HUDEP-2 (cell line): ENCODE measurements at regions not wholly inside any gene's neighbourhood (a gene's known extent, or its start where the extent isn't known, plus 50 kb on each side); places are given as distances from the start of the nearest gene placed in this dataset.
"Not testable (repeated sequence)": the region's sequence is repeated elsewhere in the genome, so short reads cannot be mapped to it uniquely, and the experiment has no call there.

Experiments
- DNase-seq, 76 experiments: peaks; one replicate each; lab custom pipeline; 2025; ENCODE audit not compliant: unreplicated experiment in 76 of 76; lab: John Stamatoyannopoulos, UW

DNA sequence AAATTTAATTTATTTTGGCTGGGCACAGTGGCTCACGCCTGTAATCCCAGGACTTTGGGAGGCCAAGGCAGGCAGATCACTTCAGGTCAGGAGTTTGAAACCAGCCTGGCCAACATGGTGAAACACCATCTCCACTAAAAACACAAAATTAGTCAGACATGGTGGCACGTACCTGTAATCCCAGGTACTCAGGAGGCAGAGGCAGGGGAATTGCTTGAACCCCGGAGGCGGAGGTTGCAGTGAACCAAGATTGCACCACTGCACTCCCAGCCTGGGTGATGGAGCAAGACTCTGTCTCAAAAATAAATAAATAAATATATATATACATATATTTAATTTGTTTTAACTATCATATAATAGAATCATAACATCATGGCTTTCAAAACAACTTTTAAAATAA is 482.1 kb upstream of the AUTS2 start:
- DNase-seq = not testable (repeated sequence)

DNA sequence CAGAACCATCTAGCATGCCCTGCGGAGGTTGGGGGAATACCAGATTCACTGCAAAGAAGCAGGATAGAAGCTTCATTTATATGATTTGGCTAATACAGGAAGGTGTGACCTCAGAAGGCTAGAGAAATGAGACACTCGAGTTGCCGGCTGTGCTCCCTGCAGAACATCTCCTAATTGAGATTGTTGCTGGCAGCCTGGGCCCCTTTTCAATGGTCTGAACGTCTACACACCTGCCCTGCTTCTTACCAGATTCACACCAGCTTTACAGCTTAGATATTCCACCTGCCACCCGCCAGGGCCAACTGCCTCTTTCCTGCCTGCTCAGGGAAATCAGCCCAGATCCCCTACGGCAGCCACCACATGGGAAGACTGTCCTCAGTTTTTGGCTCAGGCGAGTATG is 475.3 kb upstream of the AUTS2 start:
- DNase-seq = no peak

GRCh38 chr7:69126896-69127479 is 471.3 kb upstream of the AUTS2 start:
- no peak for DNase-seq

GRCh38 chr7:69129524-69129923 is 468.8 kb upstream of the AUTS2 start:
- DNase-seq = no peak

DNA sequence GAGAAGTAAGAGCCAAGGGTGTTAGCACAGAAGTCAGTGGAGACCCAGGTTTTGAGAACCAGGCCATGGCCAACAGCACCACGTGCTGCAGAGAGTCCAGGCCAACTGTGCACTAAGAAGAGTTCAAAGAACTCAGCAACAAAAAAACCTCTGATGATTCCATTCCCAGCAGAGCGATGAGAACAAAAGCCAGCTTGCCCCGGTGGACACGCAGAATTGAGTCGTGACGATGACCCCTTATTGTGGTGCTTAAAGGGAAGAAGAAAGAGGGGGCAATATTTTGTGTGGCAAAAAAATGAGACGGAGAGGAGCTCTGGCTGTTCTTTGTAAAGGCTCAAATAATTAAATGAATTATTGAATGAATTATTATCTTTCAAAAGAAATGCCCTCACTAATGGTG is 468.3 kb upstream of the AUTS2 start:
- DNase-seq = no peak

- DNase-seq = no peak
Measured at GRCh38 chr7:69130396-69130795, 467.9 kb upstream of the AUTS2 start.

- DNase-seq = no peak
Measured at GRCh38 chr7:69134316-69134715, 464.0 kb upstream of the AUTS2 start.

GRCh38 chr7:69147631-69148030 is 450.6 kb upstream of the AUTS2 start:
- DNase-seq = no peak

- DNase-seq = no peak
Measured at GRCh38 chr7:69149804-69150782, 448.2 kb upstream of the AUTS2 start.

DNA sequence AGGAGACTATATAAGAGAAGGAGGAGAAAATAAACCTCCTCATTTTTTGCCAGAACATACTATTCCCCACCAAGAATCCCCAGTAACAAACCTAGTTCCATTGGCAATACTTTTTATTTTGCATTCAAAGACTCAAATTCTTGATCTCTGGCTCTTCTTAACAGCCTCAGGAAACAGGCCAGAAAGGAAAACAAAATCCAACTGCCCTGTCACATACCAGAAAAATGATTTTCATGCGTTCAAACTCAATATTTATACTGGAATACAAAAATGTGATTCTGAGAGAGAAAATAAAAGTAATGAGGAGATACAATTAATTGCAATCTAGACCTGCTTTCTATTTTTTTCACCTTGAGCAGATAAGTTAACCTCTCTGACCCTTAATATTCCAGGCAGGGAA is 435.9 kb upstream of the AUTS2 start:
- DNase-seq = no peak

DNA sequence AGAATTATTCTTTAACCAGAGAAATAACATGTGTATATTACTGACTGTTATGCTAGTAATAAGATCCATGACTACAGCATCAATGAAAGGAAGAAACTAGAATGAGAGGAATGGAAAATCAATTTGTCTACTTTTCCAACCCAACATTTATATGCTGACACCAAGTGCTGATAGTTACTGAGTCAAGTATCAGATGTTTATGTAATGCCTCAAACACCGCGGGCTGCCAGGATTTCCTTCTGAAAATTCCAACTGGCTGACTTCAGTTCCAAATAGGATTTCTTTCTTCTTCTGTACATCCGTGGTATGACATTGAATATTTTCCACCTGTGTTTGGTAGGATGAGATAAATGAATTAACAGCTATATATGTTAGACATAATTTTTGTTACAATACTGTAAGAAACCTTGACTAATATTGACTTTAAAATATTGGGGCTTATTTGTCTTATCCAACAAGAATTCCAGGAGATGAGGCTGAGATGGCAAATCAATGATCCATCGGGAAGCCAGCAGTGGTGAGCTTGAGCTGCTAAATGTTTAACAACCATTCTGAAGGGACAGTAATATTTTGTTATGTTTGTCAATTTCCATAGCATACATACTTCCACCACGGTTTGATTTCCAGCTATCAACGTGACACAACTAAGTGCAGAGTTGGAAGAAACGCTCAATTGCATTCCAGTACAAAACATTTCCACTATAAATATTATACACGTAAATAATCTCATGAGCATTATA is 435.2 kb upstream of the AUTS2 start:
- no peak for DNase-seq

- no peak for DNase-seq
Measured at GRCh38 chr7:69166979-69167516, 431.2 kb upstream of the AUTS2 start.

- no peak for DNase-seq
Measured at GRCh38 chr7:69169386-69169785, 428.9 kb upstream of the AUTS2 start.

GRCh38 chr7:69172357-69173077 is 425.8 kb upstream of the AUTS2 start:
- DNase-seq = no peak

GRCh38 chr7:69173341-69173740 is 424.9 kb upstream of the AUTS2 start:
- no peak for DNase-seq

DNA sequence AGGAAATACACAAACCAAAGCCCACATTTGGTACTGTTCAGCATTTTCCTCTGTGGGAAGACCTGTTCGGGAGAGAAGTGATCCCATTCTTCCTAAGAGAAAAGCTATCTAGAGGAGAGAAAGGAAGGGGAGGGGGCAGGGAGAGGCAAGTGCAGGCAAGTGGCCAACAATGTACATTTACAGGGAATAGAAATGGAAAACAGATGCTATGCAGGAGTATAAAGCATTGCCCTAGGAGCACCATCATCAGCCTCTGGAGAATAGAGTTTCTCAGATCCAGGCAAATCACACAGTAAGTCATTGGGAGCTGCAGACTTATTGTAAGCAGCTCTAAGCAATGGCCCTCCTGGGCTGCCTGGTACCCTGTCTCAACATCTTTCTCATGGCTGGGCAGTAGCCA is 424.4 kb upstream of the AUTS2 start:
- DNase-seq = no peak

DNA sequence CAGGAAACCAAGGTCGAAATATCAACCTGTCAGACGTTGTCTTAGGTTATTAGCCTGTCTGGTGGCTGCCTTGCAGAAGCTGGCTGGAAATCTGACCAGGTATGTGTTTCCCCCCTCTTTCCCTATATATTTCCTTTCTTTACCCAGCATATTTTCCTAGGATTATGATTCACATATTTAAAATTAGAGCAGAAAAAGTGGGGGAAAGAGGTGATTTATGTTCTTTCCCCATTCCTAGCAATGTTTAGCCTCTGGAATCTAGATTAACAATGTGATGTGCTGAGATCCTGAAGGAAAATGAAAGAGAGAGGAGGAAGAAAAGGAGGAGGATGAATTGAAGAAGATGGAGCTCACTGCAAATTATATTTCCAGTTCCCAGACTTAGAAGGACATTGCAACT is 421.4 kb upstream of the AUTS2 start:
- no peak for DNase-seq

DNA sequence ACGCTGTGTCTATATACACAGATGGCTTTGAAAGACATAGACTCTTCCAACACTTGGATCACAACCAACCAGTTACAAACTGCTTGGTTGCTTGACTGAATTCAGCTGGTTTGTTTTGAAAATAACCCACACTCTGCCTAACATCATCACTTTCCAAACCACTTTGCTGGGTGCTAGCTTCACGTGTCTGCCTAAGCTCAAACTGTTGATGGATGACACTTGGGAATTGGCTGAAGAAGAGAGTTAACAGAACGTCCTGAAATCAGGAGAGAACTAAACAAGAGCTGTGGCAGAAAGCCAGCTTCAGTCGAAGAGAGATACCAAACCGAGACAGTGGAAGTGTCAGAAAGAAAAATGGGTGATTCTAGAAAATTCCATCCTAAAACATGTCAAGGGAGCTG is 420.8 kb upstream of the AUTS2 start:
- no peak for DNase-seq

DNA sequence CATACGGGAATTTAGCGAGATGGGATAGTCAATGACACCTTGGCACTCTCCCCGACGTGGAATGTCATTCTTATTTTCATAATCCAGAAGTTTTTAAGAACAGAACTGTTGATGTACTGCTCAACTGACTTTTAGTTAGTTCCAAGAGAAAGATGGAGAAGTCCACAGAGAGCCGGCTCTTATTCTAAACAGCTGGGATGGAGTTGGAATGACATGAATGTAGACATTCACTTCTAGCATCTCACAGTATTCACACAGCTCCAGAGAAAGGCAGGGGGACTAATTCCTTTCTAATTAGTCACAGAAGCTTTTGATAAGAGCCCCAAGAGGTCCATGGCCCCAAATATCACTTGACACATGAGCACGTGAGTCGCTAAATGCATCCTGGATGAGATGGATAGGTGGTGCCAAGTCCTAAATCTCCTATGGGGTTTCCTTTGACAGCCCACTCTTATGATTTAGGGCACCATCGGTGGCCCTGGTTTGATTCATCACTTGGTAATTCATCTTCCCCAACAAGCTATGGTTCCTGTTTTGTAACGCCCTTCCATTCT is 420.3 kb upstream of the AUTS2 start:
- DNase-seq = no peak

DNA sequence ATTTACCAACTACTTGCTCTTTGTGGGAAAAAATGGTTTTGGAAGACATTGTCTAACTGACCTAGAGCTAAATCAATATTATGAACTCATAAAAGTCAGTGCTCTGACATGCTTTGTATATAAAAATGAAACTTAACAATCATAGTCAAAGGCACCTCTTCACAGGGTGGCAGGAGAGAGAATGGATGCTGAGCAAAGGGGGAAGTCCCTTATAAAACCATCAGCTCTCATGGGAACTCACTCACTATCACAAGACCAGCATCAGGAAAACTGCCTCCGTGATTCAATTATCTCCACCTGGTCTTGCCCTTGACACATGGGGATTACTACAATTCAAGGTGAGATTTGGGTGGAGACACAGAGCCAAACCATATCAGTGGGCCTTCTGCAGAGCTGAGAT is 417.6 kb upstream of the AUTS2 start:
- no peak for DNase-seq
